ENCODE measurements at regions not wholly inside any gene's neighbourhood (a gene's known extent, or its start where the extent isn't known, plus 50 kb on each side); places are given as distances from the start of the nearest gene placed in this dataset.

DNA sequence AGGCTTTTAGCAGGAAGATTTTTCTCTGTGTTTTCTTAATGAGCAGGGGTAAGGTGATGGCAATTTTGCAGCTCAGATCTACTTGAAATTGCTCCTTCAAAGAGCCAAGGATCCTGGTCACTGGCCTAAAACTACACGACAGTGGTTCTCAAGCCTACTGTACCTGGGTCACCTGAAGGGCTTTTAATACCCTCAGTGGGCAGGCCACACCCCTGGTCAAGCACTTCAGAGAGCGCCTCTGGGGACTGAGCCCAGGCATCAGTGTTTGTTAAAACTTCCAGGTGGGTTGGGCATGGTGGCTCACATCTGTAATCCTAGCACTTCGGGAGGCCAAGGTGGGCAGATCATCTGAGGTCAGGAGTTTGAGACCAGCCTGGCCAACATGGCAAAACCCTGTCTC is 158.4 kb downstream of the FAM43A start:
- TF ChIP-seq SP2 (tag by site-specific recombination; IDR thresholded peaks at IDR 0.05) (no peak), PRDM1 (tag by site-specific recombination; IDR thresholded peaks at IDR 0.05) (no peak), ZNF629 (tag by site-specific recombination; IDR thresholded peaks at IDR 0.05) (no peak), ZBTB1 (tag by site-specific recombination; IDR thresholded peaks at IDR 0.05) (no peak), ZNF274 (IDR thresholded peaks at IDR 0.05; ENCODE audit: low read length) (no peak), ZNF274 (tag by site-specific recombination; IDR thresholded peaks at IDR 0.05; ENCODE audit: borderline replicate concordance) (no peak), KLF1 (tag by site-specific recombination; IDR thresholded peaks at IDR 0.05) (no peak), ZNF10 (tag by site-specific recombination; IDR thresholded peaks at IDR 0.05) (no peak), IKZF3 (tag by site-specific recombination; IDR thresholded peaks at IDR 0.05) (no peak), ZNF223 (tag by site-specific recombination; IDR thresholded peaks at IDR 0.05) (no peak)
- TF ChIP-seq, protein P1, sequence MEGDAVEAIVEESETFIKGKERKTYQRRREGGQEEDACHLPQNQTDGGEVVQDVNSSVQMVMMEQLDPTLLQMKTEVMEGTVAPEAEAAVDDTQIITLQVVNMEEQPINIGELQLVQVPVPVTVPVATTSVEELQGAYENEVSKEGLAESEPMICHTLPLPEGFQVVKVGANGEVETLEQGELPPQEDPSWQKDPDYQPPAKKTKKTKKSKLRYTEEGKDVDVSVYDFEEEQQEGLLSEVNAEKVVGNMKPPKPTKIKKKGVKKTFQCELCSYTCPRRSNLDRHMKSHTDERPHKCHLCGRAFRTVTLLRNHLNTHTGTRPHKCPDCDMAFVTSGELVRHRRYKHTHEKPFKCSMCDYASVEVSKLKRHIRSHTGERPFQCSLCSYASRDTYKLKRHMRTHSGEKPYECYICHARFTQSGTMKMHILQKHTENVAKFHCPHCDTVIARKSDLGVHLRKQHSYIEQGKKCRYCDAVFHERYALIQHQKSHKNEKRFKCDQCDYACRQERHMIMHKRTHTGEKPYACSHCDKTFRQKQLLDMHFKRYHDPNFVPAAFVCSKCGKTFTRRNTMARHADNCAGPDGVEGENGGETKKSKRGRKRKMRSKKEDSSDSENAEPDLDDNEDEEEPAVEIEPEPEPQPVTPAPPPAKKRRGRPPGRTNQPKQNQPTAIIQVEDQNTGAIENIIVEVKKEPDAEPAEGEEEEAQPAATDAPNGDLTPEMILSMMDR (tag by site-specific recombination; IDR thresholded peaks at IDR 0.05), result no peak
- TF ChIP-seq, protein P2, sequence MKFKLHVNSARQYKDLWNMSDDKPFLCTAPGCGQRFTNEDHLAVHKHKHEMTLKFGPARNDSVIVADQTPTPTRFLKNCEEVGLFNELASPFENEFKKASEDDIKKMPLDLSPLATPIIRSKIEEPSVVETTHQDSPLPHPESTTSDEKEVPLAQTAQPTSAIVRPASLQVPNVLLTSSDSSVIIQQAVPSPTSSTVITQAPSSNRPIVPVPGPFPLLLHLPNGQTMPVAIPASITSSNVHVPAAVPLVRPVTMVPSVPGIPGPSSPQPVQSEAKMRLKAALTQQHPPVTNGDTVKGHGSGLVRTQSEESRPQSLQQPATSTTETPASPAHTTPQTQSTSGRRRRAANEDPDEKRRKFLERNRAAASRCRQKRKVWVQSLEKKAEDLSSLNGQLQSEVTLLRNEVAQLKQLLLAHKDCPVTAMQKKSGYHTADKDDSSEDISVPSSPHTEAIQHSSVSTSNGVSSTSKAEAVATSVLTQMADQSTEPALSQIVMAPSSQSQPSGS (tag by site-specific recombination; IDR thresholded peaks at IDR 0.05; ENCODE audit: low read depth), result no peak
- TF ChIP-seq, protein P3, sequence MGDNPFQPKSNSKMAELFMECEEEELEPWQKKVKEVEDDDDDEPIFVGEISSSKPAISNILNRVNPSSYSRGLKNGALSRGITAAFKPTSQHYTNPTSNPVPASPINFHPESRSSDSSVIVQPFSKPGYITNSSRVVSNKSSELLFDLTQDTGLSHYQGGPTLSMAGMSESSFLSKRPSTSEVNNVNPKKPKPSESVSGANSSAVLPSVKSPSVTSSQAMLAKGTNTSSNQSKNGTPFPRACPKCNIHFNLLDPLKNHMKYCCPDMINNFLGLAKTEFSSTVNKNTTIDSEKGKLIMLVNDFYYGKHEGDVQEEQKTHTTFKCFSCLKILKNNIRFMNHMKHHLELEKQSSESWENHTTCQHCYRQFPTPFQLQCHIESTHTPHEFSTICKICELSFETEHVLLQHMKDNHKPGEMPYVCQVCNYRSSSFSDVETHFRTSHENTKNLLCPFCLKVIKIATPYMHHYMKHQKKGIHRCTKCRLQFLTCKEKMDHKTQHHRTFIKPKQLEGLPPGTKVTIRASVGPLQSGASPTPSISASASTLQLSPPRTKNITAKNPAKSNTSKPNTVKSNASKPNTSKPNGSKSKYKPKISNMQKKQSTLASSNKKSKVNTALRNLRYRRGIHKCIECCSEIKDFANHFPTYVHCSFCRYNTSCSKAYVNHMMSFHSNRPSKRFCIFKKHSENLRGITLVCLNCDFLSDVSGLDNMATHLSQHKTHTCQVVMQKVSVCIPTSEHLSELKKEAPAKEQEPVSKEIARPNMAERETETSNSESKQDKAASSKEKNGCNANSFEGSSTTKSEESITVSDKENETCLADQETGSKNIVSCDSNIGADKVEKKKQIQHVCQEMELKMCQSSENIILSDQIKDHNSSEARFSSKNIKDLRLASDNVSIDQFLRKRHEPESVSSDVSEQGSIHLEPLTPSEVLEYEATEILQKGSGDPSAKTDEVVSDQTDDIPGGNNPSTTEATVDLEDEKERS (tag by site-specific recombination; IDR thresholded peaks at IDR 0.05), result no peak
